ENCODE measurements at regions not wholly inside any gene's neighbourhood (a gene's known extent, or its start where the extent isn't known, plus 50 kb on each side); places are given as distances from the start of the nearest gene placed in this dataset.

GRCh38 chr18:22330508-22330907 is 87.2 kb downstream of the CTAGE1 start:
- no peak for DNase-seq (ENCODE audit: low spot score)

GRCh38 chr18:22325396-22325795 is 92.3 kb downstream of the CTAGE1 start:
- no peak for DNase-seq (ENCODE audit: low spot score)

- peak; percentile 13 for DNase-seq (ENCODE audit: low spot score)
These were observed 93.3 kb downstream of the CTAGE1 start for GRCh38 chr18:22324191-22325131.

GRCh38 chr18:22322243-22322691 is 95.4 kb downstream of the CTAGE1 start:
- DNase-seq (ENCODE audit: low spot score) = no peak

GRCh38 chr18:22320771-22321170 is 96.9 kb downstream of the CTAGE1 start:
- no peak for DNase-seq (ENCODE audit: low spot score)

- no peak for DNase-seq (ENCODE audit: low spot score)
These were observed 97.6 kb downstream of the CTAGE1 start for GRCh38 chr18:22320155-22320554.

GRCh38 chr18:22318745-22319407 is 98.8 kb downstream of the CTAGE1 start:
- DNase-seq (ENCODE audit: low spot score) = peak; percentile 41

- DNase-seq (ENCODE audit: low spot score) = no peak
These were observed 103.3 kb downstream of the CTAGE1 start for GRCh38 chr18:22314420-22314819.

GRCh38 chr18:22314001-22314400 is 103.7 kb downstream of the CTAGE1 start:
- no peak for DNase-seq (ENCODE audit: low spot score)

- DNase-seq (ENCODE audit: low spot score) = no peak
These were observed 106.4 kb downstream of the CTAGE1 start for GRCh38 chr18:22311301-22311700.

GRCh38 chr18:22309191-22309590 is 108.5 kb downstream of the CTAGE1 start:
- DNase-seq (ENCODE audit: low spot score) = no peak

- DNase-seq (ENCODE audit: low spot score) = peak; percentile 20
These were observed 110.2 kb downstream of the CTAGE1 start for GRCh38 chr18:22307528-22307927.

GRCh38 chr18:22303927-22304326 is 113.8 kb downstream of the CTAGE1 start:
- no peak for DNase-seq (ENCODE audit: low spot score)

GRCh38 chr18:22302144-22302543 is 115.6 kb downstream of the CTAGE1 start:
- DNase-seq (ENCODE audit: low spot score) = no peak

- DNase-seq (ENCODE audit: low spot score) = no peak
These were observed 116.8 kb downstream of the CTAGE1 start for GRCh38 chr18:22300665-22301636.

- DNase-seq (ENCODE audit: low spot score) = no peak
These were observed 120.7 kb downstream of the CTAGE1 start for GRCh38 chr18:22297008-22297407.

GRCh38 chr18:22296304-22296703 is 121.4 kb downstream of the CTAGE1 start:
- DNase-seq (ENCODE audit: low spot score) = no peak

GRCh38 chr18:22293417-22293816 is 124.0 kb downstream of the GATA6 start:
- no peak for DNase-seq (ENCODE audit: low spot score)

GRCh38 chr18:22290004-22290403 is 120.6 kb downstream of the GATA6 start:
- DNase-seq (ENCODE audit: low spot score) = no peak

- DNase-seq (ENCODE audit: low spot score) = no peak
These were observed 117.2 kb downstream of the GATA6 start for GRCh38 chr18:22286585-22286984.

GRCh38 chr18:22285361-22286140 is 116.2 kb downstream of the GATA6 start:
- DNase-seq (ENCODE audit: low spot score) = peak; percentile 36
